ENCODE measurements at regions not wholly inside any gene's neighbourhood (a gene's known extent, or its start where the extent isn't known, plus 50 kb on each side); places are given as distances from the start of the nearest gene placed in this dataset.

- no peak for TF ChIP-seq SIN3A (IDR thresholded peaks at IDR 0.05; ENCODE audit: low read depth, low read length)
- no peak for TF ChIP-seq ZNF24 (IDR thresholded peaks at IDR 0.05)
- TF ChIP-seq HCFC1 (IDR thresholded peaks at IDR 0.05; ENCODE audit: low read length) = no peak
- no peak for TF ChIP-seq JUND (IDR thresholded peaks at IDR 0.05; ENCODE audit: low read depth, low read length)
- no peak for TF ChIP-seq MTA2 (IDR thresholded peaks at IDR 0.05; ENCODE audit: low read depth)
These were observed 424.8 kb upstream of the FZD8 start (continued) for GRCh38 chr10:36066850-36067249.

- Histone ChIP-seq H3K4me3 (no peak overlapping the region), H3K9me3 (replicated peaks; ENCODE audit: control insufficient read depth, insufficient read depth, low read length) (peaks cover 1% of the 10 kb centered on the region; the same call in 1 of the 3 replicates), H3K9ac (ENCODE audit: control insufficient read depth, insufficient read depth, low read length) (no peak overlapping the region), H3K79me2 (ENCODE audit: control insufficient read depth, insufficient read depth, low read length) (no peaks in the 10 kb centered on the region), H3K27ac (ENCODE audit: control insufficient read depth, insufficient read depth) (no peak overlapping the region), H3K4me2 (ENCODE audit: control insufficient read depth, insufficient read depth) (no peak overlapping the region), H3K4me1 (ENCODE audit: control insufficient read depth, insufficient read depth, low read length) (no peaks in the 10 kb centered on the region), H3K27me3 (replicated peaks in 1 of 2; ENCODE audit: control insufficient read depth in 2 of 2, insufficient read depth in 2 of 2, low read length in 1 of 2) (no peaks in the 10 kb centered on the region), H3K36me3 (ENCODE audit: control insufficient read depth in 2 of 2, insufficient read depth in 2 of 2, low read length in 1 of 2) (no peaks in the 10 kb centered on the region), H4K20me1 (ENCODE audit: control insufficient read depth, insufficient read depth) (no peaks in the 10 kb centered on the region), H2AFZ (ENCODE audit: control insufficient read depth, low read depth, low read length) (no peak overlapping the region)
- DNase-seq (ENCODE audit: low read depth, low spot score) (no peak), FAIRE-seq (no peak), ATAC-seq (no peak)
- ChIA-PET RAD21 (ENCODE audit: unreplicated experiment) (no interaction called here), CTCF (no interaction called here), SMC1A (ENCODE audit: uncharacterized antibody, unreplicated experiment) (no interaction called here), POLR2A (no interaction called here)
- WGBS (ENCODE audit: insufficient coverage, insufficient replicate concordance, low lambda C conversion rate, missing lambda C conversion rate) = 4% methylated on average over 2 of the region's 2 CpGs
- intact Hi-C loops (cut with micrococcal nuclease; ENCODE audit: unreplicated experiment) (no loop called here), in situ Hi-C loops (cut with MboI) (no loop called here)
- TF ChIP-seq REST (IDR thresholded peaks at IDR 0.05; ENCODE audit: low read depth, low read length) (no peak), JUNB (IDR thresholded peaks at IDR 0.05) (no peak), EED (IDR thresholded peaks at IDR 0.05; ENCODE audit: low read depth) (no peak)
- BruUV-seq (replicated peaks) = no TSS peak
These were observed 424.0 kb upstream of the FZD8 start for GRCh38 chr10:36066102-36066501.
